WTC11 (cell line): ENCODE measurements at regions not wholly inside any gene's neighbourhood (a gene's known extent, or its start where the extent isn't known, plus 50 kb on each side); places are given as distances from the start of the nearest gene placed in this dataset.

Experiments
- ATAC-seq: fragments of 200-7000 bp; cut with Tn5 transposase; 2 replicates; pipeline ENCODE4 v1.10.0; 2021; ENCODE audit warnings: mild to moderate bottlenecking, moderate library complexity
- CTCF ChIA-PET: fragments of 300-600 bp; sonication (Branson Sonifier 250); formaldehyde crosslinking; loops from one replicate; lab custom pipeline; 2021; ENCODE audit warnings: antibody characterized with exemption; lab: Charles Lee
- POLR2A ChIA-PET: fragments of 350-600 bp; sonication (Branson Sonifier 250); formaldehyde crosslinking; loops from one replicate; lab custom pipeline; 2021; ENCODE audit warnings: antibody characterized with exemption; lab: Charles Lee
- DNase-seq: peaks from one replicate; pipeline ENCODE4 v3.0.0; 2021; ENCODE audit warnings: low spot score
- H3K27ac Mint-ChIP-seq: 2 replicates; pipeline ENCODE4 v1.8.0; 2021; ENCODE audit warnings: mixed read lengths
- H3K27me3 Mint-ChIP-seq: 2 replicates; pipeline ENCODE4 v1.8.0; 2021; ENCODE audit warnings: low read depth, mild to moderate bottlenecking, moderate library complexity, mixed read lengths
- H3K36me3 Mint-ChIP-seq: 2 replicates; pipeline ENCODE4 v1.8.0; 2021; ENCODE audit warnings: mixed read lengths
- H3K4me1 Mint-ChIP-seq: 2 replicates; pipeline ENCODE4 v1.8.0; 2022; ENCODE audit warnings: mixed read lengths
- H3K4me3 Mint-ChIP-seq: 2 replicates; pipeline ENCODE4 v1.8.0; 2021; ENCODE audit warnings: mild to moderate bottlenecking, moderate library complexity, mixed read lengths
- H3K9me3 Mint-ChIP-seq: 2 replicates; pipeline ENCODE4 v1.8.0; 2021; ENCODE audit warnings: mixed read lengths
- CREB1 ChIP-seq: sonication (generic); formaldehyde crosslinking; IDR thresholded peaks from 2 replicates; pipeline ENCODE4 v1.8.0; 2023; ENCODE audit warnings: mild to moderate bottlenecking, missing genetic modification reagents
- CREM ChIP-seq: sonication (generic); formaldehyde crosslinking; IDR thresholded peaks from 2 replicates; pipeline ENCODE4 v1.8.1; 2022; ENCODE audit warnings: mild to moderate bottlenecking, missing genetic modification reagents, moderate library complexity
- FOXJ3 ChIP-seq: sonication (generic); formaldehyde crosslinking; IDR thresholded peaks from 2 replicates; pipeline ENCODE4 v1.9.0; 2021; ENCODE audit warnings: missing genetic modification reagents, mild to moderate bottlenecking, borderline replicate concordance
- KAT7 ChIP-seq: sonication (generic); formaldehyde crosslinking; IDR thresholded peaks from 2 replicates; pipeline ENCODE4 v1.8.1; 2023; ENCODE audit warnings: missing genetic modification reagents, mild to moderate bottlenecking, borderline replicate concordance
- MYBL2 ChIP-seq: sonication (generic); formaldehyde crosslinking; IDR thresholded peaks from 2 replicates; pipeline ENCODE4 v1.8.1; 2023; ENCODE audit warnings: mild to moderate bottlenecking, moderate library complexity, missing genetic modification reagents
- NFYB ChIP-seq: sonication (generic); formaldehyde crosslinking; conservative IDR thresholded peaks from 2 replicates; pipeline ENCODE4 v1.8.0; 2022; ENCODE audit warnings: low read depth, missing genetic modification reagents
- NR1H2 ChIP-seq: sonication (generic); formaldehyde crosslinking; IDR thresholded peaks from 2 replicates; pipeline ENCODE4 v1.9.0; 2021; ENCODE audit warnings: mild to moderate bottlenecking, moderate library complexity, missing genetic modification reagents
- OVOL2 ChIP-seq: fragments of 250-450 bp; sonication (Bioruptor Pico); IDR thresholded peaks from 2 replicates; pipeline ENCODE4 v1.9.0; 2021; ENCODE audit warnings: mild to moderate bottlenecking, borderline replicate concordance
- RORB ChIP-seq: fragments of 250-450 bp; sonication (Bioruptor Pico); IDR thresholded peaks from 2 replicates; pipeline ENCODE4 v1.9.0; 2021; ENCODE audit warnings: mild to moderate bottlenecking
- SMAD4 ChIP-seq: sonication (generic); formaldehyde crosslinking; IDR thresholded peaks from 2 replicates; pipeline ENCODE4 v1.8.0; 2022; ENCODE audit warnings: mild to moderate bottlenecking, missing genetic modification reagents
- SP1 ChIP-seq: sonication (generic); formaldehyde crosslinking; conservative IDR thresholded peaks from 2 replicates; pipeline ENCODE4 v1.8.1; 2022; ENCODE audit warnings: missing genetic modification reagents
- TP53 ChIP-seq: sonication (generic); formaldehyde crosslinking; IDR thresholded peaks from 2 replicates; pipeline ENCODE4 v1.8.1; 2023; ENCODE audit warnings: mild to moderate bottlenecking, missing genetic modification reagents
- ZBTB21 ChIP-seq: sonication (generic); formaldehyde crosslinking; IDR thresholded peaks from 2 replicates; pipeline ENCODE4 v1.8.1; 2023; ENCODE audit warnings: mild to moderate bottlenecking, missing genetic modification reagents, borderline replicate concordance
- ZNF423 ChIP-seq: fragments of 250-450 bp; sonication (Bioruptor Pico); IDR thresholded peaks from 2 replicates; pipeline ENCODE4 v2.1.2; 2022; ENCODE audit warnings: mild to moderate bottlenecking, moderate library complexity
- TF ChIP-seq, protein P1 (sequence below): sonication (generic); formaldehyde crosslinking; IDR thresholded peaks from 2 replicates; pipeline ENCODE4 v1.8.1; 2022; ENCODE audit warnings: mild to moderate bottlenecking, missing genetic modification reagents, moderate library complexity, borderline replicate concordance
- TF ChIP-seq, protein P2 (sequence below): sonication (generic); formaldehyde crosslinking; IDR thresholded peaks from 2 replicates; pipeline ENCODE4 v1.8.1; 2023; ENCODE audit warnings: mild to moderate bottlenecking, missing genetic modification reagents
- TF ChIP-seq, protein P3 (sequence below): sonication (generic); formaldehyde crosslinking; IDR thresholded peaks from 2 replicates; pipeline ENCODE4 v1.8.0; 2022; ENCODE audit warnings: missing genetic modification reagents
- TF ChIP-seq, protein P4 (sequence below): fragments of 200-600 bp; IDR thresholded peaks from 2 replicates; pipeline ENCODE4 v1.8.0; 2022; ENCODE audit warnings: antibody characterized with exemption
- TF ChIP-seq, protein P5 (sequence below): sonication (generic); formaldehyde crosslinking; IDR thresholded peaks from 2 replicates; pipeline ENCODE4 v1.8.1; 2023; ENCODE audit warnings: mild to moderate bottlenecking, missing genetic modification reagents, borderline replicate concordance

DNA sequence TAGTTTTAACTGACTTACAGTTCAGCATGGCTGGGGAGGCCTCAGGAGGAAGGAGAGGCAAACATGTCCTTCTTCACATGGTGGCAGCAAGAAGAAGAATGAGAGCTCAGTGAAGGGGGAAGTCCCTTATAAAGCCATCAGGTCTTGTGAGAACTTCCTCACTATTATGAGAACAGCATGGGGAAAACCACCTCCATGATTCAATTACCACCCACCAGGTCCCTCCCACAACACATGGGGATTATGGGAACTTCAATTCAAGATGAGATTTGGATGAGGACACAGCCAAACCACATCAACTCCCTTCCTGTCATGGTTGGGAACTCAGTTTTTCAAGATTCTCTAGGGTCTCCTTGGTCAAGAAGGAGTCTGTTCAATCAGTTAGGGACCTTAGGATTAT is 432.9 kb upstream of the CNTN5 start:
- CTCF ChIA-PET: no interaction called here
- POLR2A ChIA-PET: no interaction called here
- Mint-ChIP-seq H3K4me3 (no peak overlapping the region), H3K27me3 (no peaks in the 10 kb centered on the region), H3K4me1 (no peaks in the 10 kb centered on the region), H3K36me3 (no peaks in the 10 kb centered on the region), H3K9me3 (peaks cover 3% of the 10 kb centered on the region; the same call in 1 of the 2 replicates), H3K27ac (no peak overlapping the region)
- no peak for ATAC-seq
- no peak for DNase-seq
- TF ChIP-seq NFYB (CRISPR knock-in tag) (no peak), CREB1 (CRISPR knock-in tag) (no peak), OVOL2 (CRISPR knock-in tag) (no peak), FOXJ3 (CRISPR knock-in tag) (no peak), SP1 (CRISPR knock-in tag) (no peak)
- TF ChIP-seq, protein P1, sequence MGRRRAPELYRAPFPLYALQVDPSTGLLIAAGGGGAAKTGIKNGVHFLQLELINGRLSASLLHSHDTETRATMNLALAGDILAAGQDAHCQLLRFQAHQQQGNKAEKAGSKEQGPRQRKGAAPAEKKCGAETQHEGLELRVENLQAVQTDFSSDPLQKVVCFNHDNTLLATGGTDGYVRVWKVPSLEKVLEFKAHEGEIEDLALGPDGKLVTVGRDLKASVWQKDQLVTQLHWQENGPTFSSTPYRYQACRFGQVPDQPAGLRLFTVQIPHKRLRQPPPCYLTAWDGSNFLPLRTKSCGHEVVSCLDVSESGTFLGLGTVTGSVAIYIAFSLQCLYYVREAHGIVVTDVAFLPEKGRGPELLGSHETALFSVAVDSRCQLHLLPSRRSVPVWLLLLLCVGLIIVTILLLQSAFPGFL (CRISPR knock-in tag): no peak
- TF ChIP-seq, protein P2, sequence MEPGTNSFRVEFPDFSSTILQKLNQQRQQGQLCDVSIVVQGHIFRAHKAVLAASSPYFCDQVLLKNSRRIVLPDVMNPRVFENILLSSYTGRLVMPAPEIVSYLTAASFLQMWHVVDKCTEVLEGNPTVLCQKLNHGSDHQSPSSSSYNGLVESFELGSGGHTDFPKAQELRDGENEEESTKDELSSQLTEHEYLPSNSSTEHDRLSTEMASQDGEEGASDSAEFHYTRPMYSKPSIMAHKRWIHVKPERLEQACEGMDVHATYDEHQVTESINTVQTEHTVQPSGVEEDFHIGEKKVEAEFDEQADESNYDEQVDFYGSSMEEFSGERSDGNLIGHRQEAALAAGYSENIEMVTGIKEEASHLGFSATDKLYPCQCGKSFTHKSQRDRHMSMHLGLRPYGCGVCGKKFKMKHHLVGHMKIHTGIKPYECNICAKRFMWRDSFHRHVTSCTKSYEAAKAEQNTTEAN (CRISPR knock-in tag): no peak

DNA sequence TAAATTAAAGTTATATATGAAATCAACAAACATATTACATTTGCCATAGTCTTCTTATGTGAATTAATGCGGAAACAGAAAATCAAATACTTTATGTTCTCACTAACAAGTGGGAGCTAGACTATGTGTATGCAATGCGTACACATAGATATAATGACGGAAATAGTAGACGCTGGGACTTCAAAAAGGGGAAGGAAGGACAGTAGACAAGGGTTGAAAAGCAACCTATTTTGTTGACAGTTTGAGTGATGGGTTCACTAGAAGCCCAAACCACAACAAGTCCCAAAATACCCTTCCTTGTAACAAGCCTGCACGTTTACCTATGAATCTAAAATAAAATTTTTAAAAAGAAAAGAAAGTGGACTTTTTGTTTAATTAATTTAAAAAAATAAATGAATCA is 430.8 kb upstream of the CNTN5 start:
- H3K4me3 Mint-ChIP-seq: no peak overlapping the region
- H3K27ac Mint-ChIP-seq: no peak overlapping the region
- H3K36me3 Mint-ChIP-seq: no peaks in the 10 kb centered on the region
- POLR2A ChIA-PET: no interaction called here
- TF ChIP-seq, protein P3, sequence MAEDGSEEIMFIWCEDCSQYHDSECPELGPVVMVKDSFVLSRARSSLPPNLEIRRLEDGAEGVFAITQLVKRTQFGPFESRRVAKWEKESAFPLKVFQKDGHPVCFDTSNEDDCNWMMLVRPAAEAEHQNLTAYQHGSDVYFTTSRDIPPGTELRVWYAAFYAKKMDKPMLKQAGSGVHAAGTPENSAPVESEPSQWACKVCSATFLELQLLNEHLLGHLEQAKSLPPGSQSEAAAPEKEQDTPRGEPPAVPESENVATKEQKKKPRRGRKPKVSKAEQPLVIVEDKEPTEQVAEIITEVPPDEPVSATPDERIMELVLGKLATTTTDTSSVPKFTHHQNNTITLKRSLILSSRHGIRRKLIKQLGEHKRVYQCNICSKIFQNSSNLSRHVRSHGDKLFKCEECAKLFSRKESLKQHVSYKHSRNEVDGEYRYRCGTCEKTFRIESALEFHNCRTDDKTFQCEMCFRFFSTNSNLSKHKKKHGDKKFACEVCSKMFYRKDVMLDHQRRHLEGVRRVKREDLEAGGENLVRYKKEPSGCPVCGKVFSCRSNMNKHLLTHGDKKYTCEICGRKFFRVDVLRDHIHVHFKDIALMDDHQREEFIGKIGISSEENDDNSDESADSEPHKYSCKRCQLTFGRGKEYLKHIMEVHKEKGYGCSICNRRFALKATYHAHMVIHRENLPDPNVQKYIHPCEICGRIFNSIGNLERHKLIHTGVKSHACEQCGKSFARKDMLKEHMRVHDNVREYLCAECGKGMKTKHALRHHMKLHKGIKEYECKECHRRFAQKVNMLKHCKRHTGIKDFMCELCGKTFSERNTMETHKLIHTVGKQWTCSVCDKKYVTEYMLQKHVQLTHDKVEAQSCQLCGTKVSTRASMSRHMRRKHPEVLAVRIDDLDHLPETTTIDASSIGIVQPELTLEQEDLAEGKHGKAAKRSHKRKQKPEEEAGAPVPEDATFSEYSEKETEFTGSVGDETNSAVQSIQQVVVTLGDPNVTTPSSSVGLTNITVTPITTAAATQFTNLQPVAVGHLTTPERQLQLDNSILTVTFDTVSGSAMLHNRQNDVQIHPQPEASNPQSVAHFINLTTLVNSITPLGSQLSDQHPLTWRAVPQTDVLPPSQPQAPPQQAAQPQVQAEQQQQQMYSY: no peak
- TF ChIP-seq CREB1 (CRISPR knock-in tag) (no peak), KAT7 (CRISPR knock-in tag) (no peak), ZNF423 (CRISPR knock-in tag) (no peak), TP53 (CRISPR knock-in tag) (no peak), CREM (CRISPR knock-in tag) (no peak), NR1H2 (CRISPR knock-in tag) (no peak), ZBTB21 (CRISPR knock-in tag) (no peak), SMAD4 (CRISPR knock-in tag) (no peak), MYBL2 (CRISPR knock-in tag) (no peak), RORB (CRISPR knock-in tag) (no peak)
- TF ChIP-seq, protein P4, sequence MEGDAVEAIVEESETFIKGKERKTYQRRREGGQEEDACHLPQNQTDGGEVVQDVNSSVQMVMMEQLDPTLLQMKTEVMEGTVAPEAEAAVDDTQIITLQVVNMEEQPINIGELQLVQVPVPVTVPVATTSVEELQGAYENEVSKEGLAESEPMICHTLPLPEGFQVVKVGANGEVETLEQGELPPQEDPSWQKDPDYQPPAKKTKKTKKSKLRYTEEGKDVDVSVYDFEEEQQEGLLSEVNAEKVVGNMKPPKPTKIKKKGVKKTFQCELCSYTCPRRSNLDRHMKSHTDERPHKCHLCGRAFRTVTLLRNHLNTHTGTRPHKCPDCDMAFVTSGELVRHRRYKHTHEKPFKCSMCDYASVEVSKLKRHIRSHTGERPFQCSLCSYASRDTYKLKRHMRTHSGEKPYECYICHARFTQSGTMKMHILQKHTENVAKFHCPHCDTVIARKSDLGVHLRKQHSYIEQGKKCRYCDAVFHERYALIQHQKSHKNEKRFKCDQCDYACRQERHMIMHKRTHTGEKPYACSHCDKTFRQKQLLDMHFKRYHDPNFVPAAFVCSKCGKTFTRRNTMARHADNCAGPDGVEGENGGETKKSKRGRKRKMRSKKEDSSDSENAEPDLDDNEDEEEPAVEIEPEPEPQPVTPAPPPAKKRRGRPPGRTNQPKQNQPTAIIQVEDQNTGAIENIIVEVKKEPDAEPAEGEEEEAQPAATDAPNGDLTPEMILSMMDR: no peak
- TF ChIP-seq, protein P5, sequence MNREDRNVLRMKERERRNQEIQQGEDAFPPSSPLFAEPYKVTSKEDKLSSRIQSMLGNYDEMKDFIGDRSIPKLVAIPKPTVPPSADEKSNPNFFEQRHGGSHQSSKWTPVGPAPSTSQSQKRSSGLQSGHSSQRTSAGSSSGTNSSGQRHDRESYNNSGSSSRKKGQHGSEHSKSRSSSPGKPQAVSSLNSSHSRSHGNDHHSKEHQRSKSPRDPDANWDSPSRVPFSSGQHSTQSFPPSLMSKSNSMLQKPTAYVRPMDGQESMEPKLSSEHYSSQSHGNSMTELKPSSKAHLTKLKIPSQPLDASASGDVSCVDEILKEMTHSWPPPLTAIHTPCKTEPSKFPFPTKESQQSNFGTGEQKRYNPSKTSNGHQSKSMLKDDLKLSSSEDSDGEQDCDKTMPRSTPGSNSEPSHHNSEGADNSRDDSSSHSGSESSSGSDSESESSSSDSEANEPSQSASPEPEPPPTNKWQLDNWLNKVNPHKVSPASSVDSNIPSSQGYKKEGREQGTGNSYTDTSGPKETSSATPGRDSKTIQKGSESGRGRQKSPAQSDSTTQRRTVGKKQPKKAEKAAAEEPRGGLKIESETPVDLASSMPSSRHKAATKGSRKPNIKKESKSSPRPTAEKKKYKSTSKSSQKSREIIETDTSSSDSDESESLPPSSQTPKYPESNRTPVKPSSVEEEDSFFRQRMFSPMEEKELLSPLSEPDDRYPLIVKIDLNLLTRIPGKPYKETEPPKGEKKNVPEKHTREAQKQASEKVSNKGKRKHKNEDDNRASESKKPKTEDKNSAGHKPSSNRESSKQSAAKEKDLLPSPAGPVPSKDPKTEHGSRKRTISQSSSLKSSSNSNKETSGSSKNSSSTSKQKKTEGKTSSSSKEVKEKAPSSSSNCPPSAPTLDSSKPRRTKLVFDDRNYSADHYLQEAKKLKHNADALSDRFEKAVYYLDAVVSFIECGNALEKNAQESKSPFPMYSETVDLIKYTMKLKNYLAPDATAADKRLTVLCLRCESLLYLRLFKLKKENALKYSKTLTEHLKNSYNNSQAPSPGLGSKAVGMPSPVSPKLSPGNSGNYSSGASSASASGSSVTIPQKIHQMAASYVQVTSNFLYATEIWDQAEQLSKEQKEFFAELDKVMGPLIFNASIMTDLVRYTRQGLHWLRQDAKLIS (CRISPR knock-in tag): no peak
- TF ChIP-seq, protein P2 (CRISPR knock-in tag): no peak
- TF ChIP-seq, all 79 proteins: peak for 0
- Mint-ChIP-seq H3K4me1 (no peaks in the 10 kb centered on the region), H3K27me3 (no peaks in the 10 kb centered on the region), H3K9me3 (peaks cover 9% of the 10 kb centered on the region)
- CTCF ChIA-PET: no interaction called here
- ATAC-seq: no peak
- no peak for DNase-seq
